ENCODE measurements at regions not wholly inside any gene's neighbourhood (a gene's known extent, or its start where the extent isn't known, plus 50 kb on each side); places are given as distances from the start of the nearest gene placed in this dataset.

DNA sequence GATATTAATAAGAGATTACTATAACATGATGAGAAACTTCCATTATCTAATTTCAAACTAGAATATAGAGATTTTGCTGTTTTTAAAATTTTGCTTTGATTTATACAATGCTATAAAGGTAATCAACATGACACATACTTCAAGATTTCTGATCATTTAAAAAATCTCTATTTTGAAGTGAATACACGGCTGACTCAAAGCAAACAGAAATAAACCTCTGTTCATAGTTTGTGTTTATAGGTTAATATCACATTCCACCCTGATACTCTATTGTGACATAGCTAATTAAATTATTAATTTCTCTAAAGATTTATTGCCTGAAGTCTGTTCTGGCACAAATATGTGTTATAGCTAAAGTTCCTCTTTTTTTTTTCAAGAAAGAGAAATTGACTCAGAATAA, 349.2 kb downstream of the TLL1 start:
- no peak overlapping the region for H3K9ac ChIP-seq (ENCODE audit: low read depth in 1 of 2, low read length in 2 of 2)
- H3K4me3 ChIP-seq (ENCODE audit: low read depth in 1 of 3, low read length in 3 of 3): no peak overlapping the region
- no peaks in the 10 kb centered on the region for H3K27me3 ChIP-seq (ENCODE audit: control insufficient read depth in 4 of 4, insufficient read depth in 4 of 4, low read length in 3 of 4)
- DNase-seq (ENCODE audit: low spot score): no peak
- 71% methylated on average over 1 of the region's 1 CpG for WGBS
- H3K4me1 ChIP-seq (ENCODE audit: control insufficient read depth in 4 of 4, insufficient read depth in 4 of 4, low read length in 3 of 4): no peaks in the 10 kb centered on the region
- H3K36me3 ChIP-seq (ENCODE audit: control insufficient read depth in 4 of 4, insufficient read depth in 3 of 4, low read depth in 1 of 4, low read length in 3 of 4): no peaks in the 10 kb centered on the region
- H3K27ac ChIP-seq (ENCODE audit: low read depth in 1 of 2, low read length in 2 of 2): no peak overlapping the region
- H3K9me3 ChIP-seq (ENCODE audit: control insufficient read depth in 4 of 4, low read length in 3 of 4): peaks cover 0 to 4% (median 3%) of the 10 kb centered on the region in 4 donors
- no peak for TF ChIP-seq RXRA (IDR thresholded peaks at IDR 0.05)
- TF ChIP-seq YY1 (IDR thresholded peaks at IDR 0.05): no peak
- no peak for TF ChIP-seq RAD21 (IDR thresholded peaks at IDR 0.05)
- TF ChIP-seq TAF1 (conservative IDR thresholded peaks at IDR 0.05): no peak
- no peak for TF ChIP-seq HNF4G (IDR thresholded peaks at IDR 0.05)
- TF ChIP-seq, protein P1, sequence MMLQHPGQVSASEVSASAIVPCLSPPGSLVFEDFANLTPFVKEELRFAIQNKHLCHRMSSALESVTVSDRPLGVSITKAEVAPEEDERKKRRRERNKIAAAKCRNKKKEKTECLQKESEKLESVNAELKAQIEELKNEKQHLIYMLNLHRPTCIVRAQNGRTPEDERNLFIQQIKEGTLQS (IDR thresholded peaks at IDR 0.05): no peak
- TF ChIP-seq, protein P2, sequence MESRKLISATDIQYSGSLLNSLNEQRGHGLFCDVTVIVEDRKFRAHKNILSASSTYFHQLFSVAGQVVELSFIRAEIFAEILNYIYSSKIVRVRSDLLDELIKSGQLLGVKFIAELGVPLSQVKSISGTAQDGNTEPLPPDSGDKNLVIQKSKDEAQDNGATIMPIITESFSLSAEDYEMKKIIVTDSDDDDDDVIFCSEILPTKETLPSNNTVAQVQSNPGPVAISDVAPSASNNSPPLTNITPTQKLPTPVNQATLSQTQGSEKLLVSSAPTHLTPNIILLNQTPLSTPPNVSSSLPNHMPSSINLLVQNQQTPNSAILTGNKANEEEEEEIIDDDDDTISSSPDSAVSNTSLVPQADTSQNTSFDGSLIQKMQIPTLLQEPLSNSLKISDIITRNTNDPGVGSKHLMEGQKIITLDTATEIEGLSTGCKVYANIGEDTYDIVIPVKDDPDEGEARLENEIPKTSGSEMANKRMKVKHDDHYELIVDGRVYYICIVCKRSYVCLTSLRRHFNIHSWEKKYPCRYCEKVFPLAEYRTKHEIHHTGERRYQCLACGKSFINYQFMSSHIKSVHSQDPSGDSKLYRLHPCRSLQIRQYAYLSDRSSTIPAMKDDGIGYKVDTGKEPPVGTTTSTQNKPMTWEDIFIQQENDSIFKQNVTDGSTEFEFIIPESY (IDR thresholded peaks at IDR 0.05): no peak

DNA sequence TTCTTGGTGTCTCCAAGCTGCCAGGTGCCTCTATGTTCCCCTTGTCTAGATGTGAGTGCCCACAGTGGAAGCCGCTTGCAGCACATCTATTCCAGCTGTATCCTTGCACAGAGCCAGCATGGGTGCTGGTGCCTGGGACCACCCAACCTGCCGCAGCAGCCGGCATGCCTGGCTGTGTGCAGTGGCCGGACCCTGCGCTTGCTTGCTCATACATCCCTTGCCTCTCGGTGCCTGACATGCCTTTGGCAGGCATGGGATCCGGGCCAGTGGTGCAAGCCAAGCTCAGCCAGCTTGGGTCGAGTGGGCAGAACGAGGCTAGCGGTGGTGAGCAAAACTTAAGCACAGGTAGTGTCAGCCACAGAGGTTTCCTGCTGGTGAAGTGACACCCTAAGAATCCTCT, 355.1 kb downstream of the TLL1 start:
- no peak overlapping the region for H3K9ac ChIP-seq (ENCODE audit: low read depth in 1 of 2, low read length in 2 of 2)
- H3K27ac ChIP-seq (ENCODE audit: low read depth in 1 of 2, low read length in 2 of 2): no peak overlapping the region
- no peak for DNase-seq (ENCODE audit: low spot score)
- H3K36me3 ChIP-seq (ENCODE audit: control insufficient read depth in 4 of 4, insufficient read depth in 3 of 4, low read depth in 1 of 4, low read length in 3 of 4): no peaks in the 10 kb centered on the region
- H3K4me3 ChIP-seq (ENCODE audit: low read depth in 1 of 3, low read length in 3 of 3): no peak overlapping the region
- no peaks in the 10 kb centered on the region for H3K27me3 ChIP-seq (ENCODE audit: control insufficient read depth in 4 of 4, insufficient read depth in 4 of 4, low read length in 3 of 4)
- peaks cover 2 to 13% (median 8%) of the 10 kb centered on the region in 4 donors for H3K9me3 ChIP-seq (ENCODE audit: control insufficient read depth in 4 of 4, low read length in 3 of 4)
- H3K4me1 ChIP-seq (ENCODE audit: control insufficient read depth in 4 of 4, insufficient read depth in 4 of 4, low read length in 3 of 4): no peaks in the 10 kb centered on the region
- WGBS: 88% methylated on average over 10 of the region's 10 CpGs
- TF ChIP-seq EGR1 (IDR thresholded peaks at IDR 0.05; ENCODE audit: low read depth in 2 of 2): no peak

DNA sequence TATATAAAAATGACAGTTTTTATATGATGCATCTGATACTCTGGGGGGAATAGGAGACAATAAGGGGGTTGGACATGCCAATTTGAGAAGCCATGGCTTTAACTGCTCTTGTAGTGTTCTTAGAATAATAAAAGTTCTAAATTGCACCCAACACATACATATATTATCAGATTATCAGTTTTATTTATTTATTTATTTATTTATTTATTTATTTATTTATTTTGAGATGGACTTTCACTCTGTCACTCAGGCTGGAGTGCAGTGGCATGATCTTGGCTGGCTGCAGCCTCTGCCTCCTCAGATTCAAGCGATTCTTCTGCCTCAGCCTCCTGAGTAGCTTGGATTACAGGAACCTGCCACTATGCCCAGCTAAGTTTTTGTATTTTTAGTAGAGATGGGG, 356.8 kb downstream of the TLL1 start:
- DNase-seq (ENCODE audit: low spot score): no peak
- H3K36me3 ChIP-seq (ENCODE audit: control insufficient read depth in 4 of 4, insufficient read depth in 3 of 4, low read depth in 1 of 4, low read length in 3 of 4): no peaks in the 10 kb centered on the region
- no peak overlapping the region for H3K9ac ChIP-seq (ENCODE audit: low read depth in 1 of 2, low read length in 2 of 2)
- H3K4me3 ChIP-seq (ENCODE audit: low read depth in 1 of 3, low read length in 3 of 3): no peak overlapping the region
- H3K9me3 ChIP-seq (ENCODE audit: control insufficient read depth in 4 of 4, low read length in 3 of 4): peaks cover 2 to 13% (median 8%) of the 10 kb centered on the region in 4 donors
- H3K27me3 ChIP-seq (ENCODE audit: control insufficient read depth in 4 of 4, insufficient read depth in 4 of 4, low read length in 3 of 4): no peaks in the 10 kb centered on the region
- TF ChIP-seq, protein P3, sequence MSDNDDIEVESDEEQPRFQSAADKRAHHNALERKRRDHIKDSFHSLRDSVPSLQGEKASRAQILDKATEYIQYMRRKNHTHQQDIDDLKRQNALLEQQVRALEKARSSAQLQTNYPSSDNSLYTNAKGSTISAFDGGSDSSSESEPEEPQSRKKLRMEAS (IDR thresholded peaks at IDR 0.05): no peak
- TF ChIP-seq RAD21 (IDR thresholded peaks at IDR 0.05) (no peak), SP1 (IDR thresholded peaks at IDR 0.05) (no peak), JUND (IDR thresholded peaks at IDR 0.05) (no peak), TAF1 (conservative IDR thresholded peaks at IDR 0.05) (no peak), FOXA1 (IDR thresholded peaks at IDR 0.05) (no peak), RXRA (IDR thresholded peaks at IDR 0.05) (no peak), NR2F2 (IDR thresholded peaks at IDR 0.05) (no peak), EGR1 (IDR thresholded peaks at IDR 0.05; ENCODE audit: low read depth in 2 of 2) (no peak), HNF4A (conservative IDR thresholded peaks at IDR 0.05) (no peak), FOXA2 (IDR thresholded peaks at IDR 0.05) (no peak), HNF4G (IDR thresholded peaks at IDR 0.05) (no peak), GABPA (IDR thresholded peaks at IDR 0.05 in 1 of 2, conservative IDR thresholded peaks at IDR 0.05 in 1 of 2) (no peak), YY1 (IDR thresholded peaks at IDR 0.05) (no peak)
- TF ChIP-seq, protein P4, sequence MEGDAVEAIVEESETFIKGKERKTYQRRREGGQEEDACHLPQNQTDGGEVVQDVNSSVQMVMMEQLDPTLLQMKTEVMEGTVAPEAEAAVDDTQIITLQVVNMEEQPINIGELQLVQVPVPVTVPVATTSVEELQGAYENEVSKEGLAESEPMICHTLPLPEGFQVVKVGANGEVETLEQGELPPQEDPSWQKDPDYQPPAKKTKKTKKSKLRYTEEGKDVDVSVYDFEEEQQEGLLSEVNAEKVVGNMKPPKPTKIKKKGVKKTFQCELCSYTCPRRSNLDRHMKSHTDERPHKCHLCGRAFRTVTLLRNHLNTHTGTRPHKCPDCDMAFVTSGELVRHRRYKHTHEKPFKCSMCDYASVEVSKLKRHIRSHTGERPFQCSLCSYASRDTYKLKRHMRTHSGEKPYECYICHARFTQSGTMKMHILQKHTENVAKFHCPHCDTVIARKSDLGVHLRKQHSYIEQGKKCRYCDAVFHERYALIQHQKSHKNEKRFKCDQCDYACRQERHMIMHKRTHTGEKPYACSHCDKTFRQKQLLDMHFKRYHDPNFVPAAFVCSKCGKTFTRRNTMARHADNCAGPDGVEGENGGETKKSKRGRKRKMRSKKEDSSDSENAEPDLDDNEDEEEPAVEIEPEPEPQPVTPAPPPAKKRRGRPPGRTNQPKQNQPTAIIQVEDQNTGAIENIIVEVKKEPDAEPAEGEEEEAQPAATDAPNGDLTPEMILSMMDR (IDR thresholded peaks at IDR 0.05; ENCODE audit: low read depth, low read length, missing input control): no peak
- TF ChIP-seq, protein P2 (IDR thresholded peaks at IDR 0.05): no peak
- TF ChIP-seq, protein P1 (IDR thresholded peaks at IDR 0.05): no peak
- TF ChIP-seq, protein P5, sequence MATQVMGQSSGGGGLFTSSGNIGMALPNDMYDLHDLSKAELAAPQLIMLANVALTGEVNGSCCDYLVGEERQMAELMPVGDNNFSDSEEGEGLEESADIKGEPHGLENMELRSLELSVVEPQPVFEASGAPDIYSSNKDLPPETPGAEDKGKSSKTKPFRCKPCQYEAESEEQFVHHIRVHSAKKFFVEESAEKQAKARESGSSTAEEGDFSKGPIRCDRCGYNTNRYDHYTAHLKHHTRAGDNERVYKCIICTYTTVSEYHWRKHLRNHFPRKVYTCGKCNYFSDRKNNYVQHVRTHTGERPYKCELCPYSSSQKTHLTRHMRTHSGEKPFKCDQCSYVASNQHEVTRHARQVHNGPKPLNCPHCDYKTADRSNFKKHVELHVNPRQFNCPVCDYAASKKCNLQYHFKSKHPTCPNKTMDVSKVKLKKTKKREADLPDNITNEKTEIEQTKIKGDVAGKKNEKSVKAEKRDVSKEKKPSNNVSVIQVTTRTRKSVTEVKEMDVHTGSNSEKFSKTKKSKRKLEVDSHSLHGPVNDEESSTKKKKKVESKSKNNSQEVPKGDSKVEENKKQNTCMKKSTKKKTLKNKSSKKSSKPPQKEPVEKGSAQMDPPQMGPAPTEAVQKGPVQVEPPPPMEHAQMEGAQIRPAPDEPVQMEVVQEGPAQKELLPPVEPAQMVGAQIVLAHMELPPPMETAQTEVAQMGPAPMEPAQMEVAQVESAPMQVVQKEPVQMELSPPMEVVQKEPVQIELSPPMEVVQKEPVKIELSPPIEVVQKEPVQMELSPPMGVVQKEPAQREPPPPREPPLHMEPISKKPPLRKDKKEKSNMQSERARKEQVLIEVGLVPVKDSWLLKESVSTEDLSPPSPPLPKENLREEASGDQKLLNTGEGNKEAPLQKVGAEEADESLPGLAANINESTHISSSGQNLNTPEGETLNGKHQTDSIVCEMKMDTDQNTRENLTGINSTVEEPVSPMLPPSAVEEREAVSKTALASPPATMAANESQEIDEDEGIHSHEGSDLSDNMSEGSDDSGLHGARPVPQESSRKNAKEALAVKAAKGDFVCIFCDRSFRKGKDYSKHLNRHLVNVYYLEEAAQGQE (IDR thresholded peaks at IDR 0.05): no peak
- WGBS: 96% methylated on average over 1 of the region's 1 CpG
- no peak overlapping the region for H3K27ac ChIP-seq (ENCODE audit: low read depth in 1 of 2, low read length in 2 of 2)
- H3K4me1 ChIP-seq (ENCODE audit: control insufficient read depth in 4 of 4, insufficient read depth in 4 of 4, low read length in 3 of 4): no peaks in the 10 kb centered on the region

Data from liver (tissue), 8 donors.